CD4-positive, alpha-beta T cell treated with Interleukin-6 for 4 hours (primary cell): ENCODE measurements at regions not wholly inside any gene's neighbourhood (a gene's known extent, or its start where the extent isn't known, plus 50 kb on each side); places are given as distances from the start of the nearest gene placed in this dataset.
"Not testable (repeated sequence)": the region's sequence is repeated elsewhere in the genome, so short reads cannot be mapped to it uniquely, and the experiment has no call there.

Source experiments
- DNase-seq: peaks from one replicate; pipeline ENCODE4 v3.0.0-alpha.2; 2020; ENCODE audit warnings: mixed read lengths

- no peak for DNase-seq
These were observed 82.0 kb upstream of the ACSL1 start for GRCh38 chr4:184907810-184908209.

DNA sequence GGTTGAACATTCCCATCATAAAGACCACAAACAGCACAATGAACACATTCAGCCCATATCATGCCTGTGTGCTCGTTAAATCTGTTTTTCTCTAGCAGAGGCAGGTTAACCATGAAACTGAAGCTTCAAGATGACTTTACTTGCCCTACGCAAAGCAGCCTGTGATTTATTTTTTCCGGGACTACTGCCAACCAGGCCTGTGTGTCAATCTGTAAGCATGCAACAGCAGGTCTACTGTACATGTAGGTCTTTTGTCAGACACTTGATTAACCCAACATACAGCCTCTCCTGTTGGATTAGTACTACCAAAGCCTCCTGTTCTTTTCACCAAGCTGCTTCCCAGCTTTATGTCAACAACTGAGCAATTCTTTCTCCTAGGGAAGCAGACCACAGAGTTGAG lies 85.5 kb upstream of the ACSL1 start:
- no peak for DNase-seq

DNA sequence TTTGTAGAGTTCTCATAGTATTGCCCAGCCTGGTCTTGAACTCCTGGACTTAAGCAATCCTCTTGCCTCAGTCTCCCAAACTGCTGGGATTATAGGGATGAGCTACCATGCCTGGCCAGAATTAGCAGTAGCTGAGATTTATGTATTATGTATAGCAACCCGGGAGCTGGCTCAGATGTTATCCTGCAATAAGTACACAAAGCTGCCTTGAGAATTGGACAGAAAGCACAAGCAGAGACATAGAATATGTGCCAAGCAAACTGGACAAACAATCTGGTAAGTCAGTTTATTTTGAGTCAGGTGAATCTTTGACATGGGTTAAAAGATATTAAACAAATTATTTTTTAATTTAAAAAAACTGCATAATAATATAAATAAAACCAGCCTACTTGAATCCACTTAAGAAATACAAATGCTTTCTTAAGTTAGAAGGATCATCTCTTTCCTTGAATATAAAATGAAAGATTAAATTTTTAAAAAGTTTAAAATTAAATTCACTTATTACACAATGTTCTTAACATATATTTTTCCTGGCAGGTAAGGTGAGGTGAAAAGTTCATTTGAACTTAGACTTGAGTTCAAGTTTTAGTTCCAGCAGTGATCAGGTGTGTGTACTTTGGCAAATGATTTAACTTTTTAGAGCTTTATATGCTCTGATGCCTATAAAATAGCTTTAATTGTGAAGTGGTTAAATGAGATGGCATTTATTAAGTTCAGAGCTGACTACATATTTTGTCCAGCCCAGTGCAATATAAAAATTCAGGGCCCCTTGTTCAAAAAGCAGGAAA lies 87.8 kb upstream of the ACSL1 start:
- DNase-seq = no peak

GRCh38 chr4:184918799-184919198 lies 93.0 kb upstream of the ACSL1 start:
- not testable (repeated sequence) for DNase-seq

GRCh38 chr4:184921456-184921855 lies 95.7 kb upstream of the ACSL1 start:
- no peak for DNase-seq

- no peak for DNase-seq
These were observed 96.0 kb upstream of the HELT start for GRCh38 chr4:184922301-184922700.

DNA sequence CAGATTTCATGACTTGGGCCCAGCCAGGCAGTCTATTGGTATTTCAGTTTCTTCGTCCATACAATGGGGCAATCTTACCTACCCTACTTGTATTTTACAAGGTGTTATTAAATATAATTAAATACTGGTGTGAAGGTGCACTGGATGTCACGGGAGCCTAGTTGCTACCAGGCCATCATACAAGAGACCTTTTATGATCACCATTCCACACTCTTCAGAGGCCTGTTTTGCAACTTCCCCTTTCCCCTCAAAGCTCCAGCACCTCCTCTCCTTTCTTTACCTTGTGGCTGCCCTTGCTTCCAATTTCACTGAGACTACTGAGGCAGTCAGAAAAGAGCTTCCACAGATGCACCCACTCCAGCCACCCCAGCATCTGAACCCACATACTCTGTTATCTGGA lies 93.8 kb upstream of the HELT start:
- DNase-seq = no peak

GRCh38 chr4:184929476-184929875 lies 88.8 kb upstream of the HELT start:
- no peak for DNase-seq

DNA sequence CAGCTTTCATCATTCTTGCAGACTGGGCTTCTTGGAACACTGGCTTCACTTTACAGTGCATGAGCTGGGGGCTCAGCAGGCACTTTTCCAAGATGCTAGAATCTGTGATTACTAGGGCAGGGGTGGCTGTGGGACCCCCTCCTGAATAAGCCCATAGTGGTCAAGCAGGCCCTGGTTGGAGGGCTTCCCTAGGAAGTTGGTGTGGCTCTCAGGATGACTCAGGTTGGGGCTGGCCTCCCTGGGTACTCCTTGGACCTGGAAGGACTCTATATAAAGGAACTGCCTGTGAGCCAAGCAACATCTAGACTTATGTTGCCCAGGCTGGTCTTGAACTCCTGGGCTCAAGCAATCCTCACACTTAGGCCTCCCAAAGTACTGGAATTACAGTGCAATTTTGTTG lies 88.3 kb upstream of the HELT start:
- no peak for DNase-seq

DNA sequence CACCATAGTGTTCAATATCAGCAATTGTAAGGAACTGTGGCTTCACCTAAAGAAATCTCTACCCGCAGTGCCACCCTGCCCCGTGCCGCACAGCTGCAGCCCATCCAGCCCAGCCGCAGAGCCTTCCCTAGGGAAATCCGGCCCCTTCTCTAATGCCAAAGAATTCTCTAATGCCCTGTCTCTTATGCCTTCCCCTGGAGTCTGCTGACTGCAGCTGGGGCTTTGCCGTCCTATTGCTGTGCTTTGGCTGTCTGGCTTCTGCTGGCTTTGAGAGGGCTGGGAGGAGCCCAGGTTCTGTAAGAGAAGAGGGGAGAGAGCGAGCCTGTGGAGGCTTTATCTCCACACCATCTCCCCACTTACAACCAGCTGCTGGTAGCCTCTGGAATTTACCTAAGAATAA lies 85.9 kb upstream of the HELT start:
- no peak for DNase-seq

DNA sequence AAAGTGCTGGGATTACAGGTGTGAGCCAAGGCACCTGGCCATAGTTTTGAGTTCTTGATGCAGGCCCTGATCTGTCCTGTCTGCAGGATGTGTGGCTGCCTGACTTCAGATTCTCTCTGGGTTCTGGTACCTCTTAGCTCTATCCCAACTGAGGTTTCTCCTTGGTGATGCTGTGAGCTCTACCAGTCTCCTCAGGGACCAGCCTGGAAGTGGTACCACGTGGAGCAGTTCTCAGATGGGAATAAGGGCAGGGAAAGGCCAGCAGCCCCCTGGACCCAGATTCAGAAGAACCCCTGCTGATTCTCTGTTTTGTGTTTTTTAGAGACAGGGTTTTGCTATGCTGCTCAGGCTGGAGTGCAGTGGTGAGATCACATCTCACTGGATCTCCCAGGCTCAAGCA lies 85.0 kb upstream of the HELT start:
- no peak for DNase-seq

DNA sequence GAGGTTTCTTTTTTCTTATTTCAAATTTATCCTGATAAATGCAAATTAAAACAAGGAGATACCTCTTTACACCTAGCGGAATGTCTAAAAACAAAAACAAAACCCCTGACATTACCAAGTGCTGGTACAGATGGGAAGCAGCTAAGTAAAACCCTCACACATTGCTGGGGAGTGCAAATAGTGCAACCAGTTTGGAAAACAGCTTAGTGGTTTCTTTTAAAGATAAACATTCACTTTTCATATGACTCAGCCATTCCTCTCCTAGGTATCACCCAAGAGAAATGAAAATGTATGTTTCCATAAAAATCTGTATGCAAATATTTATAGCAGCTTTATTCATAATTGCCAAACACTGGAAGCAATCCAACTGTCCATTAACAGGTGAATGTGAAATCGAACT lies 84.1 kb upstream of the HELT start:
- no peak for DNase-seq

DNA sequence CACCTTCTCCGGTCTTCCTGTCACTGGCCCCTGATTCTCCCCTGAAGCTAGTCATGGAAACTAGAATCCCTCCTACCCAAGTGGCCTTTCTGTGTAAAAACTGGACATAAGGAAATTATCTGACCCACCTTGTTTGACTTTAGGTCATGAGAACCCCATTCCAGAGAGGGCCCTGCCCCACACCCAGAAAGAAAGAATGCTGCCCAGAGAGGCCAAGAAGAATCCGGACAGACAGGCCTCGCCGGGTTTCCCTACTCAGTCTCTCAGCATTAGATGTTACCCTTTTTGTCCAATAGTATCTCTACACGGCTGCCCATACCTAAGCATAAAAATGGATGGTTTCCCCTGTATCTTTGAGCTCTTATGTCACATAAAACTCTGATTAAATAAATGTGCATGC lies 83.3 kb upstream of the HELT start:
- no peak for DNase-seq

- DNase-seq = no peak
These were observed 82.2 kb upstream of the HELT start for GRCh38 chr4:184936071-184936470.

DNA sequence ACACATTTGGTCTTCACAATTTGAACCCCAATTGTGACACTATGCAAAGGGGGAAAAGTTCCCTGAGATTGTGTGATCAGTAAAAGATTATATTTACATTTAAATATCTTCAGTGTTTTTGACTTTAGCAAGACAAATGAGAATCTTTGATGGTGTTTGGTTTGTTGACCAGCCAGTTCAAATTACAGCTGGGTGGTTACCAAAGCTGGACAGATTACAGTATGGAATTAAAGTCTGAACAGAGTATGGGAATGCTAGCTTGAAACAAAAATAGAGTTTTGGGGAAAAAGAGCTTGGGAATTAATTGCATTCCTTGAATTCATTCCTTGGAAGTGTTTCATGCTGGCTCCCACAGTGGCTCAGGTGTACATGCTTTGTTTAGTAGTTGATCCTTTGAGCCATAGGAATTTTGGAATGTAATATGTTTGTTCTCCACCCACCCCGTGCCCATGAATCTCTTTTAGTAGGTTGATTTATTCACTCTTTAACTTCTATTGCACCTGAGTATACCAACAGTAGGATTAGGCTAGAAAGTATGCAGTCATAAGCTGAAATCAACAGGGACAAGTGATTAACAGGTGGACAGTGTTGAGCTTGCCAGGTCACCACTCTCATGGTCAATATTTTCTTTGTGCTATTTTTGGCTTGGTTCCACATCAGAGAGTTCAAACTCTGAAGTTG lies 81.1 kb upstream of the HELT start:
- no peak for DNase-seq

- no peak for DNase-seq
These were observed 80.5 kb upstream of the HELT start for GRCh38 chr4:184937745-184938144.

- no peak for DNase-seq
These were observed 79.4 kb upstream of the HELT start for GRCh38 chr4:184938871-184939270.

DNA sequence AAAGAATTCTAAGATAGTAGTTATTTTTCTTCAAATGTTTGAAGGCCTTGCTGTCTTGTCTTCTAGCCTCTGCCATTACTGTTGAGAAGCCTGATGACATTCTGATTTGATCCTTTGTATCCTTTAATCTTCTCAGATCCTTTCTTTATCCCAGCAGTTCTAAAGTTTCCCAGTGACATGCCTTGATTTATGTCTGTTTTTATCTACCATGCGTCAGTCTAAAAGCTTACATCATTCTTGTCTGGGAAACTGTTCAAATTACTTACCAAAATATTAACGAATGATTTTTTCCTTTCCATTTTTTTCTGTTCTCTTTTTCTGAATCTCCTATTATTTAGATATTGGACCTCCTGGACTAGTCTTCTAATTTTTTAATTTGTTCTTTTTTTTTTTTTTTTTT lies 78.3 kb upstream of the HELT start:
- DNase-seq = no peak

- DNase-seq = no peak
These were observed 77.8 kb upstream of the HELT start for GRCh38 chr4:184940500-184940899.

GRCh38 chr4:184941671-184942418 lies 76.4 kb upstream of the HELT start:
- DNase-seq = no peak

DNA sequence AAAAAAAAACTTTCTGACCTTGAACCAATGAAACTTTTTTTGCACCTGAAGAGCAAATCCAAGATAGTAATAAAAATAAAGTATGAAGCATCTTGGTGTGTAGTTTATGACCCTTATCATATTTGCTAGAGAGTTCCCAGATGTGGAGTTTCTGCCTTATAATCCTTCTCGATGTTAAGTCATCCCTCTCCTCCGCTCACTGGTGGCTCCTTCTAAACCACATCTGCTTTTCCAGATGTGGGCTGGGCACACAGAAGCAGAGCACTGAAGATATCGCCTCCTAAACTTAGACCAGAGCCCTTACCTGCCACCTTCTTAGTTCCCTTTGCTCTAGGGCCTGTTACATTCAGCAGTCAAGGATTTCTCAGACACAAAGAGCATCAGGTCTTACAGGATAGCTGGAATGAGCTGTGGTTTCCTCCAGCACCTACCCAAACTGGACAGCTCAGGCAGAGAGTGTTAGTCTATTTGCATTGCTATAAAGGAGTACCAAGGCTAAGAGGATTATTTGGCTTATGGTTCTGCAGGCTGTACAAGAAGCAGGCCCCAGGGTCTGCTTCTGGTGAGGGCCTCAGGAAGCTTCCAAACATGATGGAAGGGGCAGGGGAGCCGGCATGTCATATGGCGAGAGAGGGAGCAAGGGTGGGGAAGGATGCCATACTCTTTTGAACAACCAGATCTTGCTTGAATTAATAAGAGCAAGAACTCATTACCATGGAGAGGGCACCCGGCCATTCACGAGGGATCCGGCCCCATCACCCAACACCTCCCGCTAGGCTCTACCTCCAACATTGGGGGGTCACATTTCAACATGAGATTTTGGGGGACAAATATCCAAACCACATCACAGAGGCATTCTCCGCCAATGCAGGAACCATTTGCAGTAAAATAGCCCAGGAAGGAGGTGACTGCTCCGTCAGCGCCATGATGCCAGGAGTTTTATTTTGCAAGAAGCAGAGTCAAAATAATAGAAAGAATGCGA lies 75.6 kb upstream of the HELT start:
- no peak for DNase-seq

GRCh38 chr4:184949020-184949419 lies 69.3 kb upstream of the HELT start:
- no peak for DNase-seq
